ENCODE measurements at regions not wholly inside any gene's neighbourhood (a gene's known extent, or its start where the extent isn't known, plus 50 kb on each side); places are given as distances from the start of the nearest gene placed in this dataset.

- TF ChIP-seq CTCF (conservative IDR thresholded peaks at IDR 0.05) (no peak), ZFX (IDR thresholded peaks at IDR 0.05) (no peak)
Measured at GRCh38 chr14:97311411-97311810, 514.2 kb downstream of the VRK1 start.
